ENCODE measurements at regions not wholly inside any gene's neighbourhood (a gene's known extent, or its start where the extent isn't known, plus 50 kb on each side); places are given as distances from the start of the nearest gene placed in this dataset.

DNA sequence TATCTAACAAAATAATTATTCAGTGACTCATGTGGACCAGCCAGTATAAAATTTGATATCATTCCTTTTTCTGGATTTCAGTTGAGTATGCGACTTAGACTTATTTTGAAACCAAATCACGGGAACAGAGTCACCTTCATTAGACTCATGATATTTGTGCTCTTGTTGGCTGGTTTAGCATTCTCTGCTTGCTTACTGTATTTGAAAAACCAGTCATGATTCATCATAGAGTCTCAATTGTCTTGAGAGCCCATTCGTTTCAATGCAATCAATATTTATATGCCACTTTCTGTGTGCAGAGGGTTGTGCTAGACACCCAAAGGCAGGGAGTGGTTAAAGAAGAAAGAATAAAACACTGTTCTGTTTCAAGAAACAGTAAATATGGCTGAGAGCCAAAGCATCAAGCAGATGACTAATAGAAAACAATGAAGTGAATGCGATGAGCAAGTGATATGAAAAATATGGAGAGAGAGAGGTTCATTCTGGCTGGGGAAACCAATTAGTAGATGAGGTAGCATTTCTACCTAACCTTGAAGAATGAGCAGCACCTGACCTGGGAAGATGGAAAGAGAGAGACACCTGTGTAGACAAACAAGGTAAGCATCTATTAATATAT lies 99.6 kb upstream of the MBNL2 start:
- 0 out of 2 replicates have a peak overlapping the region, but pooled peaks have one; percentile 11 for H2AFZ ChIP-seq (ENCODE audit: low read depth)
- H3K9me2 ChIP-seq, result no peaks in the 10 kb centered on the region
- H3K4me2 ChIP-seq, result peak overlapping the region; percentile 58
- no peaks in the 10 kb centered on the region for H3K27me3 ChIP-seq (ENCODE audit: insufficient read depth)
- peaks cover 20 to 50% of the 10 kb centered on the region in 2 experiments for H3K4me1 ChIP-seq (ENCODE audit: control insufficient read depth in 1 of 2, insufficient read depth in 2 of 2, low read depth in 1 of 2, low read length in 1 of 2)
- H4K20me1 ChIP-seq (ENCODE audit: insufficient read depth), result no peaks in the 10 kb centered on the region
- POLR2A ChIA-PET, result no interaction called here
- H3F3A ChIP-seq (replicated peaks; ENCODE audit: insufficient read depth), result peaks cover 22% of the 10 kb centered on the region
- no peak for DNase-seq
- peak overlapping the region; percentile 42; the same call in 1 of the 2 replicates for H3K9ac ChIP-seq
- WGBS (ENCODE audit: low lambda C conversion rate), result 6% methylated on average over 4 of the region's 4 CpGs
- H3K36me3 ChIP-seq (replicated peaks in 1 of 2; ENCODE audit: control insufficient read depth in 1 of 2, insufficient read depth in 2 of 2, low read length in 1 of 2), result no peaks in the 10 kb centered on the region
- H3K4me3 ChIP-seq (ENCODE audit: low read depth in 2 of 2, low read length in 1 of 2), result peak overlapping the region; percentile 21 to 41; a peak in 3 of 4 replicates
- peak overlapping the region; percentile 77 to 92 for H3K27ac ChIP-seq (ENCODE audit: low read depth in 2 of 2, low read length in 1 of 2)
- CTCF ChIA-PET, result interaction anchor here (0.6 to 3.9 kb wide), 2 partner anchors 11 to 310 kb away, joined by 4 to 26 read pairs; no protein-coding TSS in a partner anchor
- H3K9me3 ChIP-seq, result no peaks in the 10 kb centered on the region
- no peaks in the 10 kb centered on the region; the same call in 1 of the 2 replicates for H3K79me2 ChIP-seq (ENCODE audit: insufficient read depth)
- no peak for TF ChIP-seq YY1 (IDR thresholded peaks at IDR 0.05; ENCODE audit: low read depth)
- TF ChIP-seq, protein P1, sequence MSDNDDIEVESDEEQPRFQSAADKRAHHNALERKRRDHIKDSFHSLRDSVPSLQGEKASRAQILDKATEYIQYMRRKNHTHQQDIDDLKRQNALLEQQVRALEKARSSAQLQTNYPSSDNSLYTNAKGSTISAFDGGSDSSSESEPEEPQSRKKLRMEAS (IDR thresholded peaks at IDR 0.05; ENCODE audit: low read depth), result no peak; the same call in 1 of the 2 replicates
- no peak for TF ChIP-seq SMC3 (IDR thresholded peaks at IDR 0.05; ENCODE audit: low read depth, low read length)
- peak; percentile 75 for TF ChIP-seq TCF12 (IDR thresholded peaks at IDR 0.05)
- TF ChIP-seq RCOR1 (IDR thresholded peaks at IDR 0.05; ENCODE audit: low read length), result no peak
- no peak for TF ChIP-seq CHD2 (IDR thresholded peaks at IDR 0.05; ENCODE audit: low read length, partially characterized antibody)
- peak; percentile 95 for TF ChIP-seq NFIC (IDR thresholded peaks at IDR 0.05; ENCODE audit: borderline replicate concordance)
- TF ChIP-seq, protein P2, sequence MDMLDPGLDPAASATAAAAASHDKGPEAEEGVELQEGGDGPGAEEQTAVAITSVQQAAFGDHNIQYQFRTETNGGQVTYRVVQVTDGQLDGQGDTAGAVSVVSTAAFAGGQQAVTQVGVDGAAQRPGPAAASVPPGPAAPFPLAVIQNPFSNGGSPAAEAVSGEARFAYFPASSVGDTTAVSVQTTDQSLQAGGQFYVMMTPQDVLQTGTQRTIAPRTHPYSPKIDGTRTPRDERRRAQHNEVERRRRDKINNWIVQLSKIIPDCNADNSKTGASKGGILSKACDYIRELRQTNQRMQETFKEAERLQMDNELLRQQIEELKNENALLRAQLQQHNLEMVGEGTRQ (IDR thresholded peaks at IDR 0.05; ENCODE audit: borderline replicate concordance, low read depth, low read length), result no peak
- TF ChIP-seq RXRA (IDR thresholded peaks at IDR 0.05; ENCODE audit: borderline replicate concordance, low read depth), result no peak
- TF ChIP-seq, protein P3, sequence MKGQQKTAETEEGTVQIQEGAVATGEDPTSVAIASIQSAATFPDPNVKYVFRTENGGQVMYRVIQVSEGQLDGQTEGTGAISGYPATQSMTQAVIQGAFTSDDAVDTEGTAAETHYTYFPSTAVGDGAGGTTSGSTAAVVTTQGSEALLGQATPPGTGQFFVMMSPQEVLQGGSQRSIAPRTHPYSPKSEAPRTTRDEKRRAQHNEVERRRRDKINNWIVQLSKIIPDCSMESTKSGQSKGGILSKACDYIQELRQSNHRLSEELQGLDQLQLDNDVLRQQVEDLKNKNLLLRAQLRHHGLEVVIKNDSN (IDR thresholded peaks at IDR 0.05; ENCODE audit: borderline replicate concordance, low read depth), result no peak
- TF ChIP-seq GABPA (IDR thresholded peaks at IDR 0.05; ENCODE audit: low read depth), result no peak
- TF ChIP-seq, protein P4, sequence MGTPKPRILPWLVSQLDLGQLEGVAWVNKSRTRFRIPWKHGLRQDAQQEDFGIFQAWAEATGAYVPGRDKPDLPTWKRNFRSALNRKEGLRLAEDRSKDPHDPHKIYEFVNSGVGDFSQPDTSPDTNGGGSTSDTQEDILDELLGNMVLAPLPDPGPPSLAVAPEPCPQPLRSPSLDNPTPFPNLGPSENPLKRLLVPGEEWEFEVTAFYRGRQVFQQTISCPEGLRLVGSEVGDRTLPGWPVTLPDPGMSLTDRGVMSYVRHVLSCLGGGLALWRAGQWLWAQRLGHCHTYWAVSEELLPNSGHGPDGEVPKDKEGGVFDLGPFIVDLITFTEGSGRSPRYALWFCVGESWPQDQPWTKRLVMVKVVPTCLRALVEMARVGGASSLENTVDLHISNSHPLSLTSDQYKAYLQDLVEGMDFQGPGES (IDR thresholded peaks at IDR 0.05; ENCODE audit: low read depth, low read length), result no peak
- peak; percentile 54; the same call in 1 of the 2 replicates for TF ChIP-seq FOXM1 (IDR thresholded peaks at IDR 0.05; ENCODE audit: low read depth)
- no peak for TF ChIP-seq GATA2 (CRISPR knock-in tag; IDR thresholded peaks at IDR 0.05)
- no peak for TF ChIP-seq ELF1 (IDR thresholded peaks at IDR 0.05)
- no peak for TF ChIP-seq RAD21 (IDR thresholded peaks at IDR 0.05; ENCODE audit: low read length)
- TF ChIP-seq TAF1 (IDR thresholded peaks at IDR 0.05; ENCODE audit: borderline replicate concordance, low read depth, low read length), result no peak
- no peak for TF ChIP-seq EZH2phosphoT487 (IDR thresholded peaks at IDR 0.05; ENCODE audit: borderline replicate concordance, low read depth)
- TF ChIP-seq, protein P5, sequence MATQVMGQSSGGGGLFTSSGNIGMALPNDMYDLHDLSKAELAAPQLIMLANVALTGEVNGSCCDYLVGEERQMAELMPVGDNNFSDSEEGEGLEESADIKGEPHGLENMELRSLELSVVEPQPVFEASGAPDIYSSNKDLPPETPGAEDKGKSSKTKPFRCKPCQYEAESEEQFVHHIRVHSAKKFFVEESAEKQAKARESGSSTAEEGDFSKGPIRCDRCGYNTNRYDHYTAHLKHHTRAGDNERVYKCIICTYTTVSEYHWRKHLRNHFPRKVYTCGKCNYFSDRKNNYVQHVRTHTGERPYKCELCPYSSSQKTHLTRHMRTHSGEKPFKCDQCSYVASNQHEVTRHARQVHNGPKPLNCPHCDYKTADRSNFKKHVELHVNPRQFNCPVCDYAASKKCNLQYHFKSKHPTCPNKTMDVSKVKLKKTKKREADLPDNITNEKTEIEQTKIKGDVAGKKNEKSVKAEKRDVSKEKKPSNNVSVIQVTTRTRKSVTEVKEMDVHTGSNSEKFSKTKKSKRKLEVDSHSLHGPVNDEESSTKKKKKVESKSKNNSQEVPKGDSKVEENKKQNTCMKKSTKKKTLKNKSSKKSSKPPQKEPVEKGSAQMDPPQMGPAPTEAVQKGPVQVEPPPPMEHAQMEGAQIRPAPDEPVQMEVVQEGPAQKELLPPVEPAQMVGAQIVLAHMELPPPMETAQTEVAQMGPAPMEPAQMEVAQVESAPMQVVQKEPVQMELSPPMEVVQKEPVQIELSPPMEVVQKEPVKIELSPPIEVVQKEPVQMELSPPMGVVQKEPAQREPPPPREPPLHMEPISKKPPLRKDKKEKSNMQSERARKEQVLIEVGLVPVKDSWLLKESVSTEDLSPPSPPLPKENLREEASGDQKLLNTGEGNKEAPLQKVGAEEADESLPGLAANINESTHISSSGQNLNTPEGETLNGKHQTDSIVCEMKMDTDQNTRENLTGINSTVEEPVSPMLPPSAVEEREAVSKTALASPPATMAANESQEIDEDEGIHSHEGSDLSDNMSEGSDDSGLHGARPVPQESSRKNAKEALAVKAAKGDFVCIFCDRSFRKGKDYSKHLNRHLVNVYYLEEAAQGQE (IDR thresholded peaks at IDR 0.05; ENCODE audit: low read depth, low read length), result no peak
- TF ChIP-seq FOXJ3 (CRISPR knock-in tag; IDR thresholded peaks at IDR 0.05), result no peak
- TF ChIP-seq POLR2AphosphoS5 (IDR thresholded peaks at IDR 0.05; ENCODE audit: low read depth, low read length), result peak; percentile 66; the same call in 1 of the 2 replicates
- peak in 1 of 2 experiments; percentile 55; a peak in 1 of 4 replicates for TF ChIP-seq EP300 (IDR thresholded peaks at IDR 0.05; ENCODE audit: borderline replicate concordance in 1 of 2, low read depth in 1 of 2, low read length in 1 of 2)
- TF ChIP-seq, protein P6, sequence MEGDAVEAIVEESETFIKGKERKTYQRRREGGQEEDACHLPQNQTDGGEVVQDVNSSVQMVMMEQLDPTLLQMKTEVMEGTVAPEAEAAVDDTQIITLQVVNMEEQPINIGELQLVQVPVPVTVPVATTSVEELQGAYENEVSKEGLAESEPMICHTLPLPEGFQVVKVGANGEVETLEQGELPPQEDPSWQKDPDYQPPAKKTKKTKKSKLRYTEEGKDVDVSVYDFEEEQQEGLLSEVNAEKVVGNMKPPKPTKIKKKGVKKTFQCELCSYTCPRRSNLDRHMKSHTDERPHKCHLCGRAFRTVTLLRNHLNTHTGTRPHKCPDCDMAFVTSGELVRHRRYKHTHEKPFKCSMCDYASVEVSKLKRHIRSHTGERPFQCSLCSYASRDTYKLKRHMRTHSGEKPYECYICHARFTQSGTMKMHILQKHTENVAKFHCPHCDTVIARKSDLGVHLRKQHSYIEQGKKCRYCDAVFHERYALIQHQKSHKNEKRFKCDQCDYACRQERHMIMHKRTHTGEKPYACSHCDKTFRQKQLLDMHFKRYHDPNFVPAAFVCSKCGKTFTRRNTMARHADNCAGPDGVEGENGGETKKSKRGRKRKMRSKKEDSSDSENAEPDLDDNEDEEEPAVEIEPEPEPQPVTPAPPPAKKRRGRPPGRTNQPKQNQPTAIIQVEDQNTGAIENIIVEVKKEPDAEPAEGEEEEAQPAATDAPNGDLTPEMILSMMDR (IDR thresholded peaks at IDR 0.05), result no peak
- no peak for TF ChIP-seq RFX5 (IDR thresholded peaks at IDR 0.05; ENCODE audit: low read length)
- peak; percentile 54; the same call in 1 of the 2 replicates for TF ChIP-seq TEAD4 (IDR thresholded peaks at IDR 0.05; ENCODE audit: borderline replicate concordance, insufficient read depth)
- peak; percentile 90 for TF ChIP-seq FOSL2 (IDR thresholded peaks at IDR 0.05; ENCODE audit: borderline replicate concordance, low read depth)
